ENCODE measurements at regions not wholly inside any gene's neighbourhood (a gene's known extent, or its start where the extent isn't known, plus 50 kb on each side); places are given as distances from the start of the nearest gene placed in this dataset.
"Not testable (repeated sequence)": the region's sequence is repeated elsewhere in the genome, so short reads cannot be mapped to it uniquely, and the experiment has no call there.

DNA sequence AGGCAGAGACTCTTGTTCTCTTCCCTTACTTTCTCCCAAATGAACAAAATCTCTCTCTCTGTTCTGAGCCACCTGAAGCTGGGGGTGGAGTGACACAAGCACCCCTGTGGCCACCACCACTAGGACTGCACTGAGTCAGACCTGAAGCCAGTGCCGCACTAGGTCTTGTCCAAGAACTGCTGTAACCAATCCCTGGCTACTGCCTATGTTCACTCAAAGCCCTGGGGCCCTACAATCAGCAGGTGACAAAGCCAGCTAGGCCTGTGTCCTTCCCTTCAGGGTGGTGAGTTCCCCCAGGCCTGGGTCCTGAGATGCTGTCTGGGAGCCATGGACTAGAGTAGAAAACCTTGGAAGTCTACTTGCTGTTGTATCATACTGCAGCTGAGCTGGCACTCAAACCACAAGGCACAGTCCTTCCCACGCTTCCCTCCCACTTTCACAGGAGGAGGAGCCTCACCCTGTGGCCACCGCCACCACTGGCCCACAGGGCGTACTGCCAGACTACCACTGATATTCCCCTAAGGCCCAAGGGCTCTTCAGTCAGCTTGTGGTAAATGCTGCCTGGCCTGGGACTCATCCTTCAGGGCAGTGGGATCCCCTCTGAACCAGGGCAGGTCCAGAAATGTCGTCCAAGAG is 119.1 kb downstream of the RTL9 start:
- DNase-seq (ENCODE audit: low read depth) = no peak
- in situ Hi-C loops (cut with HindIII; ENCODE audit: low pct_unique_long_range_greater_than_20kb, low sequenced_read_pairs) = no loop called here

DNA sequence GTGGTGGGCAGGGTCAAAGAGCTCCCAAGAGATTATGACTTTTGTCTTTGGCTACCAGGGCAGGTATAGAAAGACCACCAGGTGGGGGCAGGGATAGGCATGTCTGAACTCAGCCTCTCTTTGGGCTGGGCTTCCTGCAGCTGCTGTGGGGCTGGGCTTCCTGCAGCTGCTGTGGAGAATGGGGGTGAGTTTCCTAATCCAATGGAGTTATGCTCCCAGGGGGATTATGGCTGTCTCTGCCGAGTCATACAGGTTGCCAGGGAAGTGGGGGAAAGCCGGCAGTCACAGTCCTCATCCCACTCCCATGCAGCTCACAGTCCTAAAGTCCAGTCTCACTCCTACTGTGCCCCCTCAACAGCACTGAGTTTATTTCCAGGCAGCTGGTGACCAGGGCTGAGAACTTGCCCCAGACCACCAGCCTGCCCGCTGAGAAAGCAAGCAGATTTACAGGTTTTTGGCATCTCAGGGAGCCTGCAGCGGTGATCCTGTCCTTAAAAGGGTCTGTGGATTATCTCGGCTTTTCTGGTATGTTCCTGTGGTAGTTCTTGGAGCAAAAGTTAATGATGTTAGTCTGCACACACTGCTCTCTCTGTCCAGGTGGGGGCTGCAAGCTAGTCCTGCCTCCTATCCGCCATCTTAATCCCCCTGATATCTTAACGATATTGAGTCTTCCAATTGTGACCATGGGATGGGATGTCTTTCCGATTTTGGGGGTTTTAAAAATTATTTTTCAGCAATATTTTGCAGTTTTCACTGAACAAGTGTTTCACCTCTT is 133.4 kb downstream of the RTL9 start:
- in situ Hi-C loops (cut with HindIII; ENCODE audit: low pct_unique_long_range_greater_than_20kb, low sequenced_read_pairs) = no loop called here
- no peak for DNase-seq (ENCODE audit: low read depth)

- DNase-seq (ENCODE audit: low read depth) = no peak
- in situ Hi-C loops (cut with HindIII; ENCODE audit: low pct_unique_long_range_greater_than_20kb, low sequenced_read_pairs) = no loop called here
Observed at GRCh38 chrX:110504947-110505346, 146.3 kb downstream of the RTL9 start.

DNA sequence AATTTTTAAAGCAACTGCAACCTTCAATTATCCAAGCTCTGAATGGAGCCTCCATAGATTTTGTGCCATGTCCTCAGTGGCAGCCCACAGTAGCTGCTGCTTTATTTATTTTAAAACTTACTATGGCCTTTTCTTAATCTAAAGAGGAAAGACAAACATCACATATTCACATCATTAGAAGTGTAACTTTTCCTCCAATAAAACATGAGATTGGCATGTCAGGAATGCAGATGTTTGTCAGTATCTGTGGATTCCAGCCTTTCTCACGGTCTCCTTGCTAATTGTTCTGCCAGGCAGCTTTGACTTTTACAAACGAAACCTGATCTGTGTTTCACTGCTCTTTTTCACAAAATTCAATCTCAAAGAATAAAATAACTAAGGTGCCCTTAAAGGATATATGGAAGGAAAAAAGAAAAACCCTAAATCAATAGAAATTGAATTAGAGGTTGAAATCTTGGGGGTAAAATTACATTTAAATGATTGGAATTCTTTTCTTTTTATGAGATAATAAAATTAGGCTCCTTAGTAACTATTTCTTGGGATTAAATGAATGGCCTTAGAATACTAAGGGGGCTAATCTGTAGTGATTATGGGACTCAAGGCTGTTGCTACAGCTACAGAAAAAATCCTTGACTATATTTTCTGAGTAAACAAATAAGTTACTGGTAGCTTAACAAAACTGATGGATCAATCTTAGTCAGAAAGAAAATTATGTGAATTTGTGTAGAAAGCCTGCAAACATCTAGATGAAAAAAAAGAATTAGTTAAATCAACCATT is 151.3 kb downstream of the RTL9 start:
- DNase-seq (ENCODE audit: low read depth) = peak; percentile 2
- in situ Hi-C loops (cut with HindIII; ENCODE audit: low pct_unique_long_range_greater_than_20kb, low sequenced_read_pairs) = no loop called here

GRCh38 chrX:110511238-110511637 is 152.6 kb downstream of the RTL9 start:
- no peak for DNase-seq (ENCODE audit: low read depth)
- in situ Hi-C loops (cut with HindIII; ENCODE audit: low pct_unique_long_range_greater_than_20kb, low sequenced_read_pairs) = no loop called here

GRCh38 chrX:110512341-110512740 is 153.7 kb downstream of the RTL9 start:
- in situ Hi-C loops (cut with HindIII; ENCODE audit: low pct_unique_long_range_greater_than_20kb, low sequenced_read_pairs) = no loop called here
- DNase-seq (ENCODE audit: low read depth) = no peak

DNA sequence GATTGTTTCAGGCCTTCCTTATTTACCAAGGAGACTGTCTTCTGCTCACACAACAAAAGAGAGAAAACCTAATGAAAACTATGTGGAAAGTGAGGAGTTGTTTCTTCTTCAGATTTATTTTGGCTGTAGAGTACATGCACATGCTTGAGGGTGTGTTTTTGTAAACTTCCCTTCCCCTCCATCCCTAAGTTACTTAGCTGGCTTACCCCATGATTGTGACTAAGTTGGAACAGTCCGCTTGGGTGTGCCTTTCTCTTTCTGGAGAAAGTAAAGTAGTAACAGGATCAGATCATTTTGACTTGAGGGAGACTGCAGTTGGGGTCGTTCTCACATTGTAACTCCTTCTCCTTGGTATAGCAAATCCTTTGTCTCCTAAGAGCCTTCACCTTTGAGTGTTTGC is 155.9 kb downstream of the RTL9 start:
- DNase-seq (ENCODE audit: low read depth) = no peak

DNA sequence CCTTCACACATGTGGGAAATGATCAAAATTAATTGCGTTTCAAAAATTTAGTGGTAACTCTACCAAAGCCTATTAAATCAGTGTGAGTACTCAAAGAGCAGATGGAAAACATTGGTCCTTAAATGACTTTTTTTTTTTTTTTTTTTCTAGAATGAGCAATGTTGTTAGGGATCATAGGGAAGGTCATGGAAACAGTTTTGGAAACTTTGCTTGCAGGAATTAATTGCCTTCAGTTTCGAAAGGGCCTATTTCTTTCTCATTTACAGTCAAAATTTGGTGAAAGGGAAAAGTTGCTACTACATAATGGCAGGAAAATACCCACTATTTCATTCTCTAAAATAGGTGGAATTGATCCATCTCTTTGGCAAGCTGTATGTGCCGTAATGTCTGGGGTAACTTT is 160.9 kb downstream of the RTL9 start:
- in situ Hi-C loops (cut with HindIII; ENCODE audit: low pct_unique_long_range_greater_than_20kb, low sequenced_read_pairs) = no loop called here
- DNase-seq (ENCODE audit: low read depth) = no peak

More for the DNA sequence above, 155.9 kb downstream of the RTL9 start:
- in situ Hi-C loops (cut with HindIII; ENCODE audit: low pct_unique_long_range_greater_than_20kb, low sequenced_read_pairs) = no loop called here

GRCh38 chrX:110519906-110520452 is 161.3 kb downstream of the RTL9 start:
- DNase-seq (ENCODE audit: low read depth) = no peak
- in situ Hi-C loops (cut with HindIII; ENCODE audit: low pct_unique_long_range_greater_than_20kb, low sequenced_read_pairs) = no loop called here

GRCh38 chrX:110520652-110521051 is 162.0 kb downstream of the RTL9 start:
- in situ Hi-C loops (cut with HindIII; ENCODE audit: low pct_unique_long_range_greater_than_20kb, low sequenced_read_pairs); DNase-seq (ENCODE audit: low read depth): not testable (repeated sequence)

GRCh38 chrX:110531873-110532580 is 173.4 kb downstream of the RTL9 start:
- in situ Hi-C loops (cut with HindIII; ENCODE audit: low pct_unique_long_range_greater_than_20kb, low sequenced_read_pairs) = no loop called here
- DNase-seq (ENCODE audit: low read depth) = no peak

- in situ Hi-C loops (cut with HindIII; ENCODE audit: low pct_unique_long_range_greater_than_20kb, low sequenced_read_pairs) = no loop called here
- DNase-seq (ENCODE audit: low read depth) = no peak
Observed at GRCh38 chrX:110532581-110532931, 173.9 kb downstream of the RTL9 start.

GRCh38 chrX:110536816-110537215 is 178.2 kb downstream of the RTL9 start:
- in situ Hi-C loops (cut with HindIII; ENCODE audit: low pct_unique_long_range_greater_than_20kb, low sequenced_read_pairs) = no loop called here
- DNase-seq (ENCODE audit: low read depth) = no peak

DNA sequence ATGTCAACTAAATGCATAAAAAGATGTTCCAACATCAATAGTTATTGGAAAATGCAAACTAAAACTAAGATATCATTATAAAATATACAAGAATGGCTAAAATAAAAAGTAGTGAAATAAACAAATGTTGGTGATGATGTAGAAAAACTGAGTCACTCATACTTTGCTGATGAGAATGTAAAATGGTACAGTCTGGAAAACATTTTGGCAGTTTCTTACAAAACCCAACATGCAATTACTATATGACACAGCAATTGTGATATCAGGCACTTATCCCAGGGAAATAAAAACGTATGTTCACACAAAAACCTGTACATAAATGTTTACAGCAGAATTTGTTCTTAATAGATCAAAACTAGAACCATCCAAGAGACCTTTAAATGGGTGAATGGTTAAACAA is 182.6 kb downstream of the RTL9 start:
- in situ Hi-C loops (cut with HindIII; ENCODE audit: low pct_unique_long_range_greater_than_20kb, low sequenced_read_pairs) = no loop called here

DNA sequence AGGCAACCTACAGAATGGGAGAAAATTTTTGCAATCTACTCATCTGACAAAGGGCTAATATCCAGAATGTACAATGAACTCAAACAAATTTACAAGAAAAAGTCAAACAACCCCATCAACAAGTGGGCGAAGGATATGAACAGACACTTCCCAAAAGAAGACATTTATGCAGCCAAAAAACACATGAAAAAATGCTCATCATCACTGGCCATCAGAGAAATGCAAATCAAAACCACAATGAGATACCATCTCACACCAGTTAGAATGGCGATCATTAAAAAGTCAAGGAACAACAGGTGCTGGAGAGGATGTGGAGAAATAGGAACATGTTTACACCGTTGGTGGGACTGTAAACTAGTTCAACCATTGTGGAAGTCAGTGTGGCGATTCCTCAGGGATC is 192.2 kb downstream of the RTL9 start:
- DNase-seq (ENCODE audit: low read depth); in situ Hi-C loops (cut with HindIII; ENCODE audit: low pct_unique_long_range_greater_than_20kb, low sequenced_read_pairs): not testable (repeated sequence)

More for the DNA sequence above, 182.6 kb downstream of the RTL9 start:
- DNase-seq (ENCODE audit: low read depth) = no peak

- in situ Hi-C loops (cut with HindIII; ENCODE audit: low pct_unique_long_range_greater_than_20kb, low sequenced_read_pairs) = no loop called here
- DNase-seq (ENCODE audit: low read depth) = no peak
Observed at GRCh38 chrX:110557864-110558263, 199.2 kb downstream of the RTL9 start.

DNA sequence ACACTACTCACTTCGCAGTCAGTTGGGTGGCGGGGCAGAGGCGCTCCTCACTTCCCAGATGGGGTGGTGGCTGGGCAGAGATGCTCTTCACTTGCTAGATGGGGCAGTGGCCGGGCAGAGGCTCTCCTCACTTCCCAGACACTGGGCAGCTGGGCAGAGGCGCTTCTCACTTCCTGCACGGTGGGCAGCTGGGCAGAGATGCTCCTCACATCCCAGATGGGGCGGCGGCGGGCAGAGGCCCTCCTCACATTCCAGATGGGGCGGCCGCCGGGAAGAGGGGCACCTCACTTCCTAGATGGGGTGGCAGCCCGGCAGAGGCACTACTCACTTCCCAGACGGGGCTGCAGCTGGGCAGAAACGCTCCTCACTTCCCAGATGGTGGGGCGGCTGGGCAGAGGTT is 199.8 kb downstream of the RTL9 start:
- in situ Hi-C loops (cut with HindIII; ENCODE audit: low pct_unique_long_range_greater_than_20kb, low sequenced_read_pairs) = no loop called here
- DNase-seq (ENCODE audit: low read depth) = no peak

DNA sequence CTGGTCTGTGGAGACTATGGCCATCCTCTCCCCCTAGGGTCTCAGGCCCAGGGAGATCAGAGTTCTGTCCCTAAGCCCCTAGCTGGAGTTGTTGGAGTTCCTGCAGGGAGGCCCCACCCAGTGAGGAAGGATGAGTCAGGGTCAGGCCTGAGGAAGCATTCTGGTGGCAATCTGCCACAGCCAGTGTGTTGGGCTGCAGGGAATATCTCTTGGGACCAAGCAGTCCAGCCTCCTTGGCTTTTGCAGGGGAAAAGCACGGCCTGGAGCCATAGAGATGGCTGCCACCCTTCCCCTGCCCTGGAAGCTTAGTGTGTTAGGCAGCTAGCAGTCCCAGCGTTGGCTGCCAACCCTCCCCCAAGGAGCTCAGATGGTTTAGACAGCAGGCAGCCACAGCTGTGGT is 202.4 kb downstream of the RTL9 start:
- in situ Hi-C loops (cut with HindIII; ENCODE audit: low pct_unique_long_range_greater_than_20kb, low sequenced_read_pairs) = no loop called here
- no peak for DNase-seq (ENCODE audit: low read depth)

All from Caki2 (cell line).